WERI-Rb-1 (cell line): ENCODE measurements at regions not wholly inside any gene's neighbourhood (a gene's known extent, or its start where the extent isn't known, plus 50 kb on each side); places are given as distances from the start of the nearest gene placed in this dataset.

Source experiments
- DNase-seq: peaks from one replicate; pipeline ENCODE4 v3.0.0-alpha.2; 2020
- H3K27ac ChIP-seq: fragments of 250-450 bp; sonication (Bioruptor Pico); 2 replicates; pipeline ENCODE4 v1.5.1; 2020; ENCODE audit warnings: mild to moderate bottlenecking, moderate library complexity
- H3K27me3 ChIP-seq: fragments of 250-450 bp; sonication (Bioruptor Pico); 2 replicates; pipeline ENCODE4 v1.5.1; 2021; ENCODE audit warnings: mild to moderate bottlenecking, low read depth, moderate library complexity; ENCODE audit not compliant: insufficient read depth, severe bottlenecking
- H3K36me3 ChIP-seq: fragments of 250-450 bp; sonication (Bioruptor Pico); 2 replicates; pipeline ENCODE4 v1.5.1; 2020; ENCODE audit warnings: mild to moderate bottlenecking, moderate library complexity
- H3K4me3 ChIP-seq: 2 replicates; pipeline ENCODE4 v1.5.1; 2011; ENCODE audit warnings: low read depth, mild to moderate bottlenecking, control low read depth, low read length
- H3K9me3 ChIP-seq: fragments of 250-450 bp; sonication (Bioruptor Pico); 2 replicates; pipeline ENCODE4 v1.5.1; 2021; ENCODE audit warnings: mild to moderate bottlenecking, moderate library complexity; ENCODE audit not compliant: severe bottlenecking
- TF ChIP-seq, protein P1 (sequence below): IDR thresholded peaks from 2 replicates; pipeline ENCODE4 v1.5.1; 2011; ENCODE audit warnings: low read depth, mild to moderate bottlenecking, control low read depth, inconsistent platforms, low read length

DNA sequence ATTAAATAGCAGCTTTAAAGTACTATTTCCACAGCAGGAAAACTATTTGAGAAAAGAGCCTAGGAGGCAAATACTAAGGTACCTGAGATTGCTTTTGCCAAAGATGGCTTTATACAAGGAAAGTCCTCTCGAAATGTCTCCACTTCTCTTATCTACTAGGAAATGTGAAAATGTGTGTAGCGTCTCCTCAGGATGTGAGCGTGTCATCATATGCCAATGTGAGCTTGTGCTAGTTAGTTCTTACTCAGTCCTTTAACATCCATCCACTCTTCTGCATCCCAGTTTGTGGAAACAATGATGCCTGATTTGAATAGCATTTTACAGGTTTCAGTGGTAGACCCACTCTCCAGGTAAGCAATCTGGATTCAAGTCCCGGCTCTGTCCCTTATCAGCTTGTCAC, 421.0 kb downstream of the DYNC2H1 start:
- H3K9me3 ChIP-seq: no peaks in the 10 kb centered on the region
- no peak overlapping the region for H3K4me3 ChIP-seq
- TF ChIP-seq, protein P1, sequence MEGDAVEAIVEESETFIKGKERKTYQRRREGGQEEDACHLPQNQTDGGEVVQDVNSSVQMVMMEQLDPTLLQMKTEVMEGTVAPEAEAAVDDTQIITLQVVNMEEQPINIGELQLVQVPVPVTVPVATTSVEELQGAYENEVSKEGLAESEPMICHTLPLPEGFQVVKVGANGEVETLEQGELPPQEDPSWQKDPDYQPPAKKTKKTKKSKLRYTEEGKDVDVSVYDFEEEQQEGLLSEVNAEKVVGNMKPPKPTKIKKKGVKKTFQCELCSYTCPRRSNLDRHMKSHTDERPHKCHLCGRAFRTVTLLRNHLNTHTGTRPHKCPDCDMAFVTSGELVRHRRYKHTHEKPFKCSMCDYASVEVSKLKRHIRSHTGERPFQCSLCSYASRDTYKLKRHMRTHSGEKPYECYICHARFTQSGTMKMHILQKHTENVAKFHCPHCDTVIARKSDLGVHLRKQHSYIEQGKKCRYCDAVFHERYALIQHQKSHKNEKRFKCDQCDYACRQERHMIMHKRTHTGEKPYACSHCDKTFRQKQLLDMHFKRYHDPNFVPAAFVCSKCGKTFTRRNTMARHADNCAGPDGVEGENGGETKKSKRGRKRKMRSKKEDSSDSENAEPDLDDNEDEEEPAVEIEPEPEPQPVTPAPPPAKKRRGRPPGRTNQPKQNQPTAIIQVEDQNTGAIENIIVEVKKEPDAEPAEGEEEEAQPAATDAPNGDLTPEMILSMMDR: no peak
- no peaks in the 10 kb centered on the region for H3K27me3 ChIP-seq
- no peak overlapping the region for H3K27ac ChIP-seq
- DNase-seq: no peak
- H3K36me3 ChIP-seq: peaks cover 5% of the 10 kb centered on the region

DNA sequence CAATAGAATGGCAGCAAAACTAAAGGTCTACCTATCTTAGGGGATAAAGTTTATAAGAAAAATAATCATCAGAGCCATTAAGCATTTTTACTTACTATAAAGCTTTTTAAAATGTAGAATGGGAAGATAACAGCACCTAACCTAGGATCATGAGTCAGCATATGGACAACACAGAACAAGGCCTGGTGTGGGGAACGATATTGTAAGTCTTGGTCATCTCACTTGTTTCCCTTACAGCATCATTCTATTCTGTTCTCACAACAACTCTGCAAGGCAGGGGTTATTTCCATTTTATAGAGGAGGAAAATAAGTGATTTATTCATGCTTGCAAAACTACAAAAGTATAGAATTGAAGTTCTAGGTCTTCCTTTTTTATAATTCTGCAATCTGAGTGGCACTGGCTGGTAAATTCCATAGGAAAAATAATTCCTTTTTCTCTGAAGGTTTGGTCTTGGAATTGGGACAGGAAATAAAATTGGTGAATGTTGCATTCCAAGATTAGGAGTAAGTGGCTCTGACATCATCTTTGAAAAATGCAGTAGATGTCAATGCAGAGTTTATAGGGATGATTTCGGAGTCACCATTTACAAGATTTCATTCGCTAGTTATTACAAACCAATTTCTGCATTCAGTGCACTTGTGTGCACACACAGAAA, 423.0 kb downstream of the DYNC2H1 start:
- H3K27ac ChIP-seq: no peak overlapping the region
- TF ChIP-seq, protein P1: no peak
- no peaks in the 10 kb centered on the region for H3K27me3 ChIP-seq
- no peak overlapping the region for H3K4me3 ChIP-seq
- H3K36me3 ChIP-seq: peaks cover 5% of the 10 kb centered on the region
- no peak for DNase-seq
- H3K9me3 ChIP-seq: no peaks in the 10 kb centered on the region

DNA sequence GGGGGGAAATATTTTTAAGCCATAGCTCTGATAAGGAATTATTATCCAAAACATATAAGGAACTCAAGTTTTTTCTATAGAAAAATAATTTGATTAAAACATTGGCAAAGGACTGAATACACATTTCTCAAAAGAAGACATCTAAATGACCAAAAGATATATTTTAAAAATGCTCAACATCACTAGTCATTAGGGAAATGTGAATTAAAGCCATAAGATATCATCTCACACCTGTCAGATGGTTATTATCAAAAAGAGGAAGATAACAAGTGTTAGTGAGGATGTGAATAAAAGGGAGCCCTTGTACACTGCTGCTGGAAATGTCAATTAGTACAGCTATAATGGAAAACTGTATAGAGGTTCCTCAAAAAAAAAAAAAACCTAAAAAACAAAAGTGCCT, 425.0 kb downstream of the DYNC2H1 start:
- no peak for DNase-seq
- H3K36me3 ChIP-seq: no peaks in the 10 kb centered on the region; the same call in 1 of the 2 replicates
- H3K27me3 ChIP-seq: no peaks in the 10 kb centered on the region
- TF ChIP-seq, protein P1: no peak
- H3K27ac ChIP-seq: 0 out of 2 replicates have a peak overlapping the region, but pooled peaks have one; percentile 16
- H3K4me3 ChIP-seq: peak overlapping the region; percentile 76
- H3K9me3 ChIP-seq: no peaks in the 10 kb centered on the region

- Histone ChIP-seq H3K4me3 (peak overlapping the region; percentile 76), H3K9me3 (peaks cover 3% of the 10 kb centered on the region), H3K27ac (peak overlapping the region; percentile 88), H3K36me3 (no peaks in the 10 kb centered on the region; the same call in 1 of the 2 replicates), H3K27me3 (no peaks in the 10 kb centered on the region)
- DNase-seq: no peak
- TF ChIP-seq, protein P1: no peak
Observed at GRCh38 chr11:103534959-103535358, 425.7 kb downstream of the DYNC2H1 start.

DNA sequence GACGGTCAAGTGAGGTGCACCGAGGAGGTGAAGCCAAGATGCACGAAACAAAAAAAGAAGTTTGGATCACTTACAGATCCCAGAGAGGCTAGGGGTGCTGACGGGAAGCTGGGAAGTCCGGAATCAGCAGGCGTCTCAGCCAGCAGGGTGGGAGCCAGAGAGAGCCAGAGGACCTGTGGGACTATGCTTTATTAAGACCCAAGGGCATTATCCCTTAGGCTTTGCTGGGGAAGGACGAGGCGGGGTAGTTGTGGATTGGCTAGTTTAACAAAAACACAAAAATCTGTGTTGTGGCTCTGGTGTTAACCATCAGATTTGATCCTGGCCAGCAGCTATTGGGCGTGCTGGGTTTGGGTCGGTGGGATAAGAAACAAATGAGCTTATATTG, 427.1 kb downstream of the DYNC2H1 start:
- DNase-seq: peak; percentile 77
- TF ChIP-seq, protein P1: no peak
- no peaks in the 10 kb centered on the region; the same call in 1 of the 2 replicates for H3K36me3 ChIP-seq
- H3K27me3 ChIP-seq: no peaks in the 10 kb centered on the region
- peak overlapping the region; percentile 88 for H3K27ac ChIP-seq
- H3K9me3 ChIP-seq: peaks cover 12% of the 10 kb centered on the region
- H3K4me3 ChIP-seq: peak overlapping the region; percentile 76

GRCh38 chr11:103537904-103538502, 428.8 kb downstream of the DYNC2H1 start:
- DNase-seq: peak; percentile 31
- Histone ChIP-seq H3K9me3 (peaks cover 24% of the 10 kb centered on the region), H3K27ac (peak overlapping the region; percentile 88), H3K4me3 (no peak overlapping the region), H3K36me3 (no peaks in the 10 kb centered on the region; the same call in 1 of the 2 replicates), H3K27me3 (no peaks in the 10 kb centered on the region)
- TF ChIP-seq, protein P1: peak; percentile 39; the same call in 1 of the 2 replicates
